Chondrocyte (in vitro differentiated cells): ENCODE measurements at regions not wholly inside any gene's neighbourhood (a gene's known extent, or its start where the extent isn't known, plus 50 kb on each side); places are given as distances from the start of the nearest gene placed in this dataset.
"Not testable (repeated sequence)": the region's sequence is repeated elsewhere in the genome, so short reads cannot be mapped to it uniquely, and the experiment has no call there.

Experiments
- DNase-seq: peaks from one replicate; pipeline ENCODE4 v3.0.0; 2021; ENCODE audit warnings: mixed read lengths, low spot score
- H3K27ac Mint-ChIP-seq: one replicate; pipeline ENCODE4 v1.8.0; 2021; ENCODE audit warnings: mild to moderate bottlenecking, moderate library complexity, mixed read lengths; ENCODE audit not compliant: unreplicated experiment
- H3K27me3 Mint-ChIP-seq: 2 replicates; pipeline ENCODE4 v1.8.0; 2021; ENCODE audit warnings: low read depth, mixed read lengths
- H3K36me3 Mint-ChIP-seq: 2 replicates; pipeline ENCODE4 v1.8.0; 2021; ENCODE audit warnings: low read depth, mixed read lengths
- H3K4me1 Mint-ChIP-seq: 2 replicates; pipeline ENCODE4 v1.8.0; 2021; ENCODE audit warnings: low read depth, mild to moderate bottlenecking, mixed read lengths
- H3K4me3 Mint-ChIP-seq: one replicate; pipeline ENCODE4 v1.8.0; 2021; ENCODE audit warnings: mild to moderate bottlenecking, moderate library complexity, mixed read lengths; ENCODE audit not compliant: unreplicated experiment
- H3K9me3 Mint-ChIP-seq: 2 replicates; pipeline ENCODE4 v1.8.0; 2021; ENCODE audit warnings: low read depth, mixed read lengths
- TF ChIP-seq, protein P1 (sequence below): fragments of 200-600 bp; sonication (generic); IDR thresholded peaks from 2 replicates; pipeline ENCODE4 v1.5.0; 2021; ENCODE audit warnings: antibody characterized with exemption, mild to moderate bottlenecking, moderate library complexity

DNA sequence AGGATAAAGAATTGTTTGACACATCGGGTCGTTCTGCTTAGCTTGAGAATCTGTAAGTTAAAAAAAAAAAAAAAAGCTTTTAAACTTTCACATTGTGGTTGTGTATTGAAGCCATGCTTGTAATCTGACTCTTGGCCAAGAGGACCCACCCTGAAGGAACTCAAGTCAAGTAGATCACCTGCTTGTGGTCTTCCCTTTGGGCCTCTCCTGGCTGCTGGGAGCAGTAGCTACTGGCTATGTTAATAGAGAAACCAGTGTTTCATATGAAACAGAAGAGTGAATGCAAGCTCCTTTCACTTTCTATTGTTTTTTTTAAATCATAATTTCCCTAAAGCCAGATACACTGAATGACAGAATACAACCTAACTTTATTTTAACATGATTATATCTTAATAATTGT, 402.4 kb upstream of the NDST4 start:
- Mint-ChIP-seq H3K9me3 (peaks cover 11% of the 10 kb centered on the region), H3K27ac (no peak overlapping the region), H3K27me3 (no peaks in the 10 kb centered on the region), H3K4me3 (no peak overlapping the region), H3K36me3 (peaks cover 2% of the 10 kb centered on the region), H3K4me1 (no peaks in the 10 kb centered on the region)
- no peak for DNase-seq
- TF ChIP-seq, protein P1, sequence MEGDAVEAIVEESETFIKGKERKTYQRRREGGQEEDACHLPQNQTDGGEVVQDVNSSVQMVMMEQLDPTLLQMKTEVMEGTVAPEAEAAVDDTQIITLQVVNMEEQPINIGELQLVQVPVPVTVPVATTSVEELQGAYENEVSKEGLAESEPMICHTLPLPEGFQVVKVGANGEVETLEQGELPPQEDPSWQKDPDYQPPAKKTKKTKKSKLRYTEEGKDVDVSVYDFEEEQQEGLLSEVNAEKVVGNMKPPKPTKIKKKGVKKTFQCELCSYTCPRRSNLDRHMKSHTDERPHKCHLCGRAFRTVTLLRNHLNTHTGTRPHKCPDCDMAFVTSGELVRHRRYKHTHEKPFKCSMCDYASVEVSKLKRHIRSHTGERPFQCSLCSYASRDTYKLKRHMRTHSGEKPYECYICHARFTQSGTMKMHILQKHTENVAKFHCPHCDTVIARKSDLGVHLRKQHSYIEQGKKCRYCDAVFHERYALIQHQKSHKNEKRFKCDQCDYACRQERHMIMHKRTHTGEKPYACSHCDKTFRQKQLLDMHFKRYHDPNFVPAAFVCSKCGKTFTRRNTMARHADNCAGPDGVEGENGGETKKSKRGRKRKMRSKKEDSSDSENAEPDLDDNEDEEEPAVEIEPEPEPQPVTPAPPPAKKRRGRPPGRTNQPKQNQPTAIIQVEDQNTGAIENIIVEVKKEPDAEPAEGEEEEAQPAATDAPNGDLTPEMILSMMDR: no peak

DNA sequence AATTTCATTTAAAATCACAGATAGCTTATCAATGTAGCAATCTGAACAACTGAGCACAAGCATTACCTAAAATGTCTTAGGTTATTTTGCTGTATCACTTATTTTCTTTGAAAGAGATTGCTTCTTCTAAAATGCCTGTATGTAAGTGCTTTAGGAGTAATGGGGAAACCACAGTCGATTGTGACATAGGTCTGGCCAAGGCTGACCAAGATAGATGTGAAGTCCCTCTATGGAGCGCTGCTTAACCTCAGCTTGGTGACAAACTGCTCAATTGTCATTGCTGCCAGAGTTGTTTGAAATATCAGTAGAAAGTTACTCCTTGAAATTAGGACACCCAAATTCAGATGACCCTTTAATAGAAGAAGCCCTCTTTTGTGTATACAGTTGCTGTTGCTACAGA, 401.9 kb upstream of the NDST4 start:
- H3K36me3 Mint-ChIP-seq: no peaks in the 10 kb centered on the region
- H3K27ac Mint-ChIP-seq: no peak overlapping the region
- peaks cover 7% of the 10 kb centered on the region for H3K9me3 Mint-ChIP-seq
- H3K27me3 Mint-ChIP-seq: no peaks in the 10 kb centered on the region
- H3K4me1 Mint-ChIP-seq: no peaks in the 10 kb centered on the region
- no peak overlapping the region for H3K4me3 Mint-ChIP-seq
- TF ChIP-seq, protein P1: no peak
- no peak for DNase-seq

DNA sequence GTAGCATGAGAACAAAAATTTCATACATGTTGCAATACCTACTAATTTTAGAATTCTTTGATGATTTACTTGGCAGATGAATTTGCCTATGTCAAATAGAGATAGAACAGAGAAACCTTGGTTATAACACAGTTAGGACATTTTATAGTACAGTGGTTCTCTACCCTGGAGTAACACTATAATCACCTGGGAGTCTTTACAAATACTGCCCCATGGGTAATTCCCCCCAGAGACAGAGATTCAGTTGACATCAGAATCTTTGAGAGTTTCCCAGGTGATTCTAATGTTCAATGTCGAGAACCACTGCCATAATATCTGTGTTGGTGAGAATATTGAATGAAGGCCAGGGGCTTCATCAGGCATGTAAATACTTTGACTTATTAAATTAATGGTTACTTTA, 401.3 kb upstream of the NDST4 start:
- Mint-ChIP-seq H3K27me3 (no peaks in the 10 kb centered on the region), H3K4me3 (no peak overlapping the region), H3K36me3 (no peaks in the 10 kb centered on the region), H3K4me1 (no peaks in the 10 kb centered on the region), H3K9me3 (peaks cover 3% of the 10 kb centered on the region), H3K27ac (no peak overlapping the region)
- DNase-seq: no peak
- TF ChIP-seq, protein P1: no peak

DNA sequence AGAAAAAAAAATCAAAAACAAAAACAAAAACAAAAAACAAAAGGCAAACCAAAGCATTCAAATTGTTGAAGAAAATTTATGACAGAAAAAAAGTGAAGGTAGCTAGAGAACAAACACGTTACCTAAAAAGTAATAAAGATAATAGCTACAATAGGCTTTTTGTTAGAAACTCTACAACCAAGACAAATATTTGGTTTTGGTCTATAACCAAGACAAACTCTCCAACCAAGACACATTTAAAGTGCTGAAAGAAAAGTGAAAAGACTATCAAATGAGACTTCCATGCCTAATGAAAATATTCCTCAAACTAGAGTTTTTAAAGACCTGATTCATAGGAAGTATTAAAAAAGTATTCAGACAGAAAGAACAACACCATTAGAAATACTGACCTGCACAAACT, 391.9 kb upstream of the NDST4 start:
- no peaks in the 10 kb centered on the region for H3K36me3 Mint-ChIP-seq
- TF ChIP-seq, protein P1: no peak
- no peak overlapping the region for H3K27ac Mint-ChIP-seq
- H3K9me3 Mint-ChIP-seq: peaks cover 12% of the 10 kb centered on the region
- no peak for DNase-seq
- no peaks in the 10 kb centered on the region for H3K27me3 Mint-ChIP-seq
- no peak overlapping the region for H3K4me3 Mint-ChIP-seq
- H3K4me1 Mint-ChIP-seq: peaks cover 17% of the 10 kb centered on the region

DNA sequence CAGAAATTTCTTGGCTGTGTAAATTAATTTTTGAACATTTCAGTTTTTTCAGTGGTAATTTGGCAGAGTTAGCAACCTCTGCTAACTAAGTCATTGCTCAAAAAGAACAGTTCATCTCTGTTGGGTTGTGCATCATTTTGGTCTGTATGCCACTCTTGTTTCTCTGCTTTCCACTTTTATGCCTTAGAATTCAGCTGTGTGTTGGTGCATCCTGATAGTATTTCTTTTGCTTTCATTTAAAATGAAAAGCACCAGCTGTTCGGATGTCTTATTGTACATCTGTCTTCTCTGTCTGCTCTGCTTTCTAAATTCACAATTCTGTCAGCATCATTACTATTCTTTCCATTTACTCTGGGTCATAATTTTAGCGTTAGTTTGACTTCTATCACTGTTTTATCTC, 388.2 kb upstream of the NDST4 start:
- Mint-ChIP-seq H3K4me3 (no peak overlapping the region), H3K27me3 (no peaks in the 10 kb centered on the region), H3K36me3 (no peaks in the 10 kb centered on the region), H3K4me1 (peaks cover 17% of the 10 kb centered on the region), H3K27ac (no peak overlapping the region), H3K9me3 (no peaks in the 10 kb centered on the region)
- no peak for DNase-seq
- TF ChIP-seq, protein P1: no peak

- peaks cover 29% of the 10 kb centered on the region for H3K9me3 Mint-ChIP-seq
- not testable (repeated sequence) for H3K27ac Mint-ChIP-seq, H3K4me1 Mint-ChIP-seq, H3K36me3 Mint-ChIP-seq, DNase-seq, H3K27me3 Mint-ChIP-seq, H3K4me3 Mint-ChIP-seq
Observed at GRCh38 chr4:115493770-115494169, 380.4 kb upstream of the NDST4 start.
